ENCODE measurements at regions not wholly inside any gene's neighbourhood (a gene's known extent, or its start where the extent isn't known, plus 50 kb on each side); places are given as distances from the start of the nearest gene placed in this dataset.

- TF ChIP-seq EZH2 (optimal IDR thresholded peaks at IDR 0.05; ENCODE audit: low read depth, low read length) = no peak
- TF ChIP-seq, protein P1, sequence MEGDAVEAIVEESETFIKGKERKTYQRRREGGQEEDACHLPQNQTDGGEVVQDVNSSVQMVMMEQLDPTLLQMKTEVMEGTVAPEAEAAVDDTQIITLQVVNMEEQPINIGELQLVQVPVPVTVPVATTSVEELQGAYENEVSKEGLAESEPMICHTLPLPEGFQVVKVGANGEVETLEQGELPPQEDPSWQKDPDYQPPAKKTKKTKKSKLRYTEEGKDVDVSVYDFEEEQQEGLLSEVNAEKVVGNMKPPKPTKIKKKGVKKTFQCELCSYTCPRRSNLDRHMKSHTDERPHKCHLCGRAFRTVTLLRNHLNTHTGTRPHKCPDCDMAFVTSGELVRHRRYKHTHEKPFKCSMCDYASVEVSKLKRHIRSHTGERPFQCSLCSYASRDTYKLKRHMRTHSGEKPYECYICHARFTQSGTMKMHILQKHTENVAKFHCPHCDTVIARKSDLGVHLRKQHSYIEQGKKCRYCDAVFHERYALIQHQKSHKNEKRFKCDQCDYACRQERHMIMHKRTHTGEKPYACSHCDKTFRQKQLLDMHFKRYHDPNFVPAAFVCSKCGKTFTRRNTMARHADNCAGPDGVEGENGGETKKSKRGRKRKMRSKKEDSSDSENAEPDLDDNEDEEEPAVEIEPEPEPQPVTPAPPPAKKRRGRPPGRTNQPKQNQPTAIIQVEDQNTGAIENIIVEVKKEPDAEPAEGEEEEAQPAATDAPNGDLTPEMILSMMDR (IDR thresholded peaks at IDR 0.05; ENCODE audit: low read length) = no peak
These were observed 119.3 kb upstream of the MAN2A1 start for GRCh38 chr5:109570362-109570874.
